Erythroblast (primary cell): ENCODE measurements at regions not wholly inside any gene's neighbourhood (a gene's known extent, or its start where the extent isn't known, plus 50 kb on each side); places are given as distances from the start of the nearest gene placed in this dataset.

ENCODE experiments used
- GATA1 ChIP-seq: IDR thresholded peaks from 2 replicates; pipeline ENCODE4 v1.6.1; 2011; ENCODE audit warnings: low read depth, mild to moderate bottlenecking, control low read depth, low read length, moderate library complexity
- POLR2A ChIP-seq: IDR thresholded peaks from 2 replicates; pipeline ENCODE4 v1.6.1; 2011; ENCODE audit warnings: mild to moderate bottlenecking, low read length

GRCh38 chr2:2400286-2401038 is 69.4 kb upstream of the MYT1L start:
- TF ChIP-seq POLR2A = no peak
- no peak for TF ChIP-seq GATA1
